Sigmoid colon (tissue), 4 donors: ENCODE measurements at regions not wholly inside any gene's neighbourhood (a gene's known extent, or its start where the extent isn't known, plus 50 kb on each side); places are given as distances from the start of the nearest gene placed in this dataset.

Experiments used
- EP300 ChIP-seq, 4 donors: sonication (generic); formaldehyde crosslinking; IDR thresholded peaks; one replicate each; pipeline ENCODE4 v1.6.1; 2017; ENCODE audit warnings: antibody characterized with exemption in 4 of 4
- POLR2A ChIP-seq, 2 donors: fragments of 450-650 bp; IDR thresholded peaks; one replicate each; pipeline ENCODE4 v1.6.1; 2016; ENCODE audit warnings: antibody characterized with exemption in 2 of 2, mild to moderate bottlenecking in 2 of 2, moderate library complexity in 2 of 2
- POLR2AphosphoS5 ChIP-seq, 4 donors: sonication (generic); formaldehyde crosslinking; IDR thresholded peaks; one replicate each; pipeline ENCODE4 v1.6.1; 2017; ENCODE audit warnings: antibody characterized with exemption in 4 of 4
- TF ChIP-seq, protein P1 (sequence below), 4 experiments: fragments of 450-650 bp in 3 of 4; fragments of 200-600 bp in 1 of 4; IDR thresholded peaks; one replicate each; pipeline ENCODE4 v1.5.1; 2016 to 2019; ENCODE audit warnings: antibody characterized with exemption in 4 of 4, mild to moderate bottlenecking in 3 of 4, moderate library complexity in 2 of 4

DNA sequence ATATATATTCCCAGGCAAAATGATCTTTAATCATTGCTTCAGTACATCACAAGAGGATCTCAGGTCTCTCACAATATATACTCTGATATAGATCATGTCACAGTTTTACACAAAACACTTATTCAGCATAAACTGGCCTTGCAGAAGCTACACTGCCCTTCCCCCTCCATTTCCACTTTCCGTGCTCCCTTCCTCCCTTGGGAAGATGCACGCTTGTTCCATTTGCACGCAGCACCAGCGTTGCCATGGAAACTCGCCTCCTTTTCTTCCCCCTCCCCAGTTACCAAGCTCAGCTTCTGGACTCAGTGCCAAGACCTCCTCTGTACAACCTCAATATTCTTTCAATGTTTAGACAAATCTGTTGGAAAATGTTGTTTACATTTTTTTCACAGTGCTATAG is 154.6 kb downstream of the RFPL4B start:
- TF ChIP-seq POLR2A (IDR thresholded peaks at IDR 0.05) (no peak), POLR2AphosphoS5 (IDR thresholded peaks at IDR 0.05) (no peak), EP300 (IDR thresholded peaks at IDR 0.05) (no peak)
- TF ChIP-seq, protein P1, sequence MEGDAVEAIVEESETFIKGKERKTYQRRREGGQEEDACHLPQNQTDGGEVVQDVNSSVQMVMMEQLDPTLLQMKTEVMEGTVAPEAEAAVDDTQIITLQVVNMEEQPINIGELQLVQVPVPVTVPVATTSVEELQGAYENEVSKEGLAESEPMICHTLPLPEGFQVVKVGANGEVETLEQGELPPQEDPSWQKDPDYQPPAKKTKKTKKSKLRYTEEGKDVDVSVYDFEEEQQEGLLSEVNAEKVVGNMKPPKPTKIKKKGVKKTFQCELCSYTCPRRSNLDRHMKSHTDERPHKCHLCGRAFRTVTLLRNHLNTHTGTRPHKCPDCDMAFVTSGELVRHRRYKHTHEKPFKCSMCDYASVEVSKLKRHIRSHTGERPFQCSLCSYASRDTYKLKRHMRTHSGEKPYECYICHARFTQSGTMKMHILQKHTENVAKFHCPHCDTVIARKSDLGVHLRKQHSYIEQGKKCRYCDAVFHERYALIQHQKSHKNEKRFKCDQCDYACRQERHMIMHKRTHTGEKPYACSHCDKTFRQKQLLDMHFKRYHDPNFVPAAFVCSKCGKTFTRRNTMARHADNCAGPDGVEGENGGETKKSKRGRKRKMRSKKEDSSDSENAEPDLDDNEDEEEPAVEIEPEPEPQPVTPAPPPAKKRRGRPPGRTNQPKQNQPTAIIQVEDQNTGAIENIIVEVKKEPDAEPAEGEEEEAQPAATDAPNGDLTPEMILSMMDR (IDR thresholded peaks at IDR 0.05): no peak
